ENCODE measurements at regions not wholly inside any gene's neighbourhood (a gene's known extent, or its start where the extent isn't known, plus 50 kb on each side); places are given as distances from the start of the nearest gene placed in this dataset.

GRCh38 chr22:22032099-22032905 lies 49.7 kb upstream of the TOP3B start:
- DNase-seq, result no peak
- Mint-ChIP-seq H3K36me3 (ENCODE audit: unreplicated experiment) (peaks cover 4% of the 10 kb centered on the region), H3K27me3 (ENCODE audit: unreplicated experiment) (peaks cover 2% of the 10 kb centered on the region), H3K9me3 (ENCODE audit: unreplicated experiment) (peaks cover 2% of the 10 kb centered on the region), H3K27ac (ENCODE audit: unreplicated experiment) (no peak overlapping the region), H3K4me1 (ENCODE audit: low read depth, unreplicated experiment) (no peaks in the 10 kb centered on the region), H3K4me3 (ENCODE audit: unreplicated experiment) (no peak overlapping the region)
- no peak for TF ChIP-seq CTCF (IDR thresholded peaks at IDR 0.05; ENCODE audit: partially characterized antibody, unreplicated experiment)

Data from glutamatergic neuron (in vitro differentiated cells).